ENCODE measurements at regions not wholly inside any gene's neighbourhood (a gene's known extent, or its start where the extent isn't known, plus 50 kb on each side); places are given as distances from the start of the nearest gene placed in this dataset.

DNA sequence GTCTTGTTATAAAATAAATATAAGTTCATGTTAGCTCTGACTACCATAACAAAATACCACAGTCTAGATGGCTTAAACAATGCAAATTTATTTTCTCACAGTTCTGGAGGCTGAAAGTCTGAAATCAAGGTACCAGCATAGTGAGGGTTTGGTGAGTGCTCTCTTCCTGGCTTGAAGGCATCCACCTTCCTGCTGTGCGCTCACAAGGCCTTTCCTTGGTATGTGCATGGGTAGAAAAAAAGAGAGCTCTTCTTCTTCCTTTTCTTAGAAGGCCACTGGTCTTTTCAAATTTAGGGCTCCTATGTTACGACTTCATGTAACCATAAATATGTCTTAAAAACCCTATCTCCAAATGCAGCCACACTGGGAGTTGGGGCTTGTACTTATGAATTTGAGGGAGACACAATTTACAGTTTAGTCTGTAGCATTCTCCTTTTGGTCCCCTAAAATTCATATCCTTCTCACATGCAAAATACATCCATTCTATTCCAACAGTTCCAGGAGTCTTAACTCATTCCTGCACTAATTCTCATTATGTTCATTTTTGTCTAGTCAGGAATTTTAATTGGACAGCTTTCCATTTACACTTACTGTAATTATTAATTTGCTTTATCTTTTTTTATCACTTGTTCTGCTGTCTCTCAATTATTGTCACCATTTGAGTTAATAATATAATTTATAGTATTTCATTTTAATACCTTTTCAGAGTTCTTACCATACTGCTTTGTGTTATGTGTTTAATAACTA lies 381.9 kb upstream of the EPHA7 start:
- 69 to 93% (median 77%) methylated on average over 2 of the region's 2 CpGs for WGBS, 5 donors
- Histone ChIP-seq H3K27ac (no peak overlapping the region), H3K4me3 (no peak overlapping the region), H3K4me1 (no peaks in the 10 kb centered on the region), H3K9me3 (peaks cover 0 to 7% (median 0%) of the 10 kb centered on the region in 8 donors), H3K27me3 (replicated peaks in 1 of 7) (no peaks in the 10 kb centered on the region), H3K36me3 (no peaks in the 10 kb centered on the region)
- TF ChIP-seq POLR2A (IDR thresholded peaks at IDR 0.05) (no peak), POLR2AphosphoS5 (IDR thresholded peaks at IDR 0.05) (no peak)
- TF ChIP-seq, protein P1, sequence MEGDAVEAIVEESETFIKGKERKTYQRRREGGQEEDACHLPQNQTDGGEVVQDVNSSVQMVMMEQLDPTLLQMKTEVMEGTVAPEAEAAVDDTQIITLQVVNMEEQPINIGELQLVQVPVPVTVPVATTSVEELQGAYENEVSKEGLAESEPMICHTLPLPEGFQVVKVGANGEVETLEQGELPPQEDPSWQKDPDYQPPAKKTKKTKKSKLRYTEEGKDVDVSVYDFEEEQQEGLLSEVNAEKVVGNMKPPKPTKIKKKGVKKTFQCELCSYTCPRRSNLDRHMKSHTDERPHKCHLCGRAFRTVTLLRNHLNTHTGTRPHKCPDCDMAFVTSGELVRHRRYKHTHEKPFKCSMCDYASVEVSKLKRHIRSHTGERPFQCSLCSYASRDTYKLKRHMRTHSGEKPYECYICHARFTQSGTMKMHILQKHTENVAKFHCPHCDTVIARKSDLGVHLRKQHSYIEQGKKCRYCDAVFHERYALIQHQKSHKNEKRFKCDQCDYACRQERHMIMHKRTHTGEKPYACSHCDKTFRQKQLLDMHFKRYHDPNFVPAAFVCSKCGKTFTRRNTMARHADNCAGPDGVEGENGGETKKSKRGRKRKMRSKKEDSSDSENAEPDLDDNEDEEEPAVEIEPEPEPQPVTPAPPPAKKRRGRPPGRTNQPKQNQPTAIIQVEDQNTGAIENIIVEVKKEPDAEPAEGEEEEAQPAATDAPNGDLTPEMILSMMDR (IDR thresholded peaks at IDR 0.05 in 8 of 11, conservative IDR thresholded peaks at IDR 0.05 in 3 of 11) = no peak
- intact Hi-C loops (cut with DNase I; ENCODE audit: low total_unique reads) = no loop called here
- no peak for DNase-seq

- Histone ChIP-seq H3K36me3 (no peaks in the 10 kb centered on the region), H3K4me1 (no peaks in the 10 kb centered on the region), H3K27ac (no peak overlapping the region), H3K27me3 (replicated peaks in 1 of 7) (no peaks in the 10 kb centered on the region), H3K4me3 (no peak overlapping the region), H3K9me3 (peaks cover 0 to 5% (median 0%) of the 10 kb centered on the region in 8 donors)
- DNase-seq = no peak
- intact Hi-C loops (cut with DNase I; ENCODE audit: low total_unique reads) = no loop called here
- TF ChIP-seq POLR2A (IDR thresholded peaks at IDR 0.05) = no peak
- TF ChIP-seq, protein P1 (IDR thresholded peaks at IDR 0.05 in 8 of 11, conservative IDR thresholded peaks at IDR 0.05 in 3 of 11) = no peak
- no peak for TF ChIP-seq POLR2AphosphoS5 (IDR thresholded peaks at IDR 0.05)
- 65 to 76% (median 69%) methylated on average over 3 of the region's 3 CpGs for WGBS, 5 donors
Measured at GRCh38 chr6:93799226-93799625, 379.9 kb upstream of the EPHA7 start.

GRCh38 chr6:93794166-93794565 lies 374.8 kb upstream of the EPHA7 start:
- no peaks in the 10 kb centered on the region for H3K27me3 ChIP-seq (replicated peaks in 1 of 7)
- no peaks in the 10 kb centered on the region for H3K9me3 ChIP-seq
- H3K36me3 ChIP-seq = no peaks in the 10 kb centered on the region
- no peak overlapping the region for H3K4me3 ChIP-seq
- intact Hi-C loops (cut with DNase I; ENCODE audit: low total_unique reads) = no loop called here
- H3K27ac ChIP-seq = no peak overlapping the region
- H3K4me1 ChIP-seq = no peaks in the 10 kb centered on the region
- no peak for DNase-seq
- TF ChIP-seq POLR2AphosphoS5 (IDR thresholded peaks at IDR 0.05) (no peak), POLR2A (IDR thresholded peaks at IDR 0.05) (no peak)
- TF ChIP-seq, protein P1 (IDR thresholded peaks at IDR 0.05 in 8 of 11, conservative IDR thresholded peaks at IDR 0.05 in 3 of 11) = no peak

DNA sequence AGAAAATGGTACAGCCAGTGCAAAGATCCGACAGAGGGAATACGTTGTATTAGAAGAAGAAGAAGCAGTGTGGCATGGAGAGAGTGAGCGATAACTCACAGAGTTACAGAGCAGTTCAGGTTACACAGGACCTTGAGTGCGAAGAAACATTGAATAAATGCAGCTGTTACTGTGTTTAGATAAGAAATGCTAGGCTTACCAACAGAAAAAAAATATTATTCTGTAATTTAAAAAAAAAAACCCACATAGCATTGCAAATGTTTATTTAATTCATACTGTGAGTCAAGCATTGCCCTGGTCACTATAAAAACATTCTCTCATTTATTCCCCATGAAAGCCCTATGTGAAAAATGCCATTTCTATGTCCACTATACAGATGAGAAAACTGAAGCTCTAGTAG lies 373.4 kb upstream of the EPHA7 start:
- Histone ChIP-seq H3K27me3 (replicated peaks in 1 of 7) (no peaks in the 10 kb centered on the region), H3K4me1 (no peaks in the 10 kb centered on the region), H3K27ac (no peak overlapping the region), H3K9me3 (no peaks in the 10 kb centered on the region), H3K4me3 (no peak overlapping the region), H3K36me3 (no peaks in the 10 kb centered on the region)
- intact Hi-C loops (cut with DNase I; ENCODE audit: low total_unique reads) = no loop called here
- DNase-seq = no peak
- 82 to 90% (median 85%) methylated on average over 4 of the region's 4 CpGs for WGBS, 5 donors
- TF ChIP-seq, protein P1 (IDR thresholded peaks at IDR 0.05 in 8 of 11, conservative IDR thresholded peaks at IDR 0.05 in 3 of 11) = no peak
- TF ChIP-seq POLR2A (IDR thresholded peaks at IDR 0.05) (no peak), POLR2AphosphoS5 (IDR thresholded peaks at IDR 0.05) (no peak)
